Stomach smooth muscle (tissue), 2 donors: ENCODE measurements at regions not wholly inside any gene's neighbourhood (a gene's known extent, or its start where the extent isn't known, plus 50 kb on each side); places are given as distances from the start of the nearest gene placed in this dataset.

Source experiments
- H3K27ac ChIP-seq: one replicate; pipeline ENCODE4 v1.7.0; 2013; ENCODE audit warnings: mild to moderate bottlenecking, low read length, inconsistent platforms
- H3K27me3 ChIP-seq, 2 donors: one replicate each; pipeline ENCODE4 v1.7.0; 2013; ENCODE audit warnings: low read length in 2 of 2; ENCODE audit not compliant: insufficient read depth in 2 of 2, control insufficient read depth in 1 of 2
- H3K36me3 ChIP-seq, 2 donors: one replicate each; pipeline ENCODE4 v1.7.0; 2013; ENCODE audit warnings: low read length in 2 of 2; ENCODE audit not compliant: control insufficient read depth in 2 of 2, insufficient read depth in 2 of 2
- H3K4me1 ChIP-seq: one replicate; pipeline ENCODE4 v1.7.0; 2013; ENCODE audit warnings: low read length; ENCODE audit not compliant: control insufficient read depth, insufficient read depth
- H3K4me3 ChIP-seq, 2 donors: one replicate each; pipeline ENCODE4 v1.7.0; 2013; ENCODE audit warnings: low read length in 2 of 2
- H3K9ac ChIP-seq, 2 donors: one replicate each; pipeline ENCODE4 v1.7.0; 2013; ENCODE audit warnings: low read length in 2 of 2, mild to moderate bottlenecking in 1 of 2
- H3K9me3 ChIP-seq, 2 donors: one replicate each; pipeline ENCODE4 v1.7.0; 2013; ENCODE audit warnings: low read length in 2 of 2; ENCODE audit not compliant: control insufficient read depth in 2 of 2
- donor health status: healthy.
- donor health status: Pancreatic carcinoma.

GRCh38 chr2:52536929-52537460 is 1230.6 kb upstream of the CHAC2 start:
- Histone ChIP-seq H3K9me3 (no peaks in the 10 kb centered on the region), H3K27ac (no peak overlapping the region), H3K4me3 (no peak overlapping the region), H3K27me3 (no peaks in the 10 kb centered on the region), H3K4me1 (no peaks in the 10 kb centered on the region), H3K9ac (no peak overlapping the region), H3K36me3 (no peaks in the 10 kb centered on the region)

- H3K4me1 ChIP-seq: no peaks in the 10 kb centered on the region
These were observed 1234.6 kb upstream of the CHAC2 start for GRCh38 chr2:52532956-52533355.

GRCh38 chr2:52526735-52527134 is 1240.9 kb upstream of the CHAC2 start:
- Histone ChIP-seq H3K4me1 (no peaks in the 10 kb centered on the region), H3K27me3 (no peaks in the 10 kb centered on the region), H3K9me3 (no peaks in the 10 kb centered on the region), H3K4me3 (no peak overlapping the region), H3K9ac (no peak overlapping the region), H3K36me3 (no peaks in the 10 kb centered on the region), H3K27ac (no peak overlapping the region)

More at GRCh38 chr2:52532956-52533355, 1234.6 kb upstream of the CHAC2 start:
- Histone ChIP-seq H3K27ac (no peak overlapping the region), H3K9ac (no peak overlapping the region), H3K36me3 (no peaks in the 10 kb centered on the region), H3K27me3 (no peaks in the 10 kb centered on the region), H3K4me3 (no peak overlapping the region), H3K9me3 (no peaks in the 10 kb centered on the region)

GRCh38 chr2:52520644-52521043 is 1247.0 kb upstream of the CHAC2 start:
- H3K4me3 ChIP-seq: no peak overlapping the region
- H3K4me1 ChIP-seq: no peaks in the 10 kb centered on the region
- H3K9ac ChIP-seq: no peak overlapping the region
- H3K36me3 ChIP-seq: no peaks in the 10 kb centered on the region
- H3K9me3 ChIP-seq: no peaks in the 10 kb centered on the region
- no peak overlapping the region for H3K27ac ChIP-seq
- no peaks in the 10 kb centered on the region for H3K27me3 ChIP-seq

- Histone ChIP-seq H3K4me1 (no peaks in the 10 kb centered on the region), H3K4me3 (no peak overlapping the region), H3K27ac (no peak overlapping the region), H3K9ac (no peak overlapping the region), H3K36me3 (no peaks in the 10 kb centered on the region), H3K27me3 (no peaks in the 10 kb centered on the region), H3K9me3 (no peaks in the 10 kb centered on the region)
These were observed 1248.9 kb upstream of the CHAC2 start for GRCh38 chr2:52518678-52519077.

- Histone ChIP-seq H3K4me1 (no peaks in the 10 kb centered on the region), H3K36me3 (no peaks in the 10 kb centered on the region), H3K9me3 (no peaks in the 10 kb centered on the region), H3K4me3 (no peak overlapping the region), H3K27ac (no peak overlapping the region), H3K9ac (no peak overlapping the region), H3K27me3 (no peaks in the 10 kb centered on the region)
These were observed 1254.8 kb upstream of the CHAC2 start for GRCh38 chr2:52512760-52513159.

GRCh38 chr2:52510432-52510831 is 1257.2 kb upstream of the CHAC2 start:
- no peak overlapping the region for H3K9ac ChIP-seq
- H3K36me3 ChIP-seq: no peaks in the 10 kb centered on the region
- no peaks in the 10 kb centered on the region for H3K9me3 ChIP-seq
- H3K4me1 ChIP-seq: no peaks in the 10 kb centered on the region
- H3K27ac ChIP-seq: no peak overlapping the region
- no peak overlapping the region for H3K4me3 ChIP-seq
- H3K27me3 ChIP-seq: no peaks in the 10 kb centered on the region

- H3K4me3 ChIP-seq: no peak overlapping the region
- H3K4me1 ChIP-seq: no peaks in the 10 kb centered on the region
- no peak overlapping the region for H3K27ac ChIP-seq
- no peaks in the 10 kb centered on the region for H3K36me3 ChIP-seq
- no peaks in the 10 kb centered on the region for H3K9me3 ChIP-seq
- H3K9ac ChIP-seq: no peak overlapping the region
- no peaks in the 10 kb centered on the region for H3K27me3 ChIP-seq
These were observed 1265.1 kb upstream of the CHAC2 start for GRCh38 chr2:52502476-52502860.

GRCh38 chr2:52501715-52502475 is 1265.7 kb upstream of the CHAC2 start:
- Histone ChIP-seq H3K4me1 (no peaks in the 10 kb centered on the region), H3K9me3 (no peaks in the 10 kb centered on the region), H3K27ac (no peak overlapping the region), H3K36me3 (no peaks in the 10 kb centered on the region), H3K27me3 (no peaks in the 10 kb centered on the region), H3K9ac (no peak overlapping the region), H3K4me3 (no peak overlapping the region)

GRCh38 chr2:52500561-52500960 is 1267.0 kb upstream of the CHAC2 start:
- Histone ChIP-seq H3K4me1 (no peaks in the 10 kb centered on the region), H3K27me3 (no peaks in the 10 kb centered on the region), H3K9ac (no peak overlapping the region), H3K36me3 (no peaks in the 10 kb centered on the region), H3K27ac (no peak overlapping the region), H3K9me3 (no peaks in the 10 kb centered on the region), H3K4me3 (no peak overlapping the region)

- Histone ChIP-seq H3K4me1 (no peaks in the 10 kb centered on the region), H3K4me3 (no peak overlapping the region), H3K9me3 (no peaks in the 10 kb centered on the region), H3K36me3 (no peaks in the 10 kb centered on the region), H3K27me3 (no peaks in the 10 kb centered on the region), H3K27ac (no peak overlapping the region), H3K9ac (no peak overlapping the region)
These were observed 1269.4 kb upstream of the CHAC2 start for GRCh38 chr2:52498077-52498750.
